Hepatocyte (in vitro differentiated cells): ENCODE measurements at regions not wholly inside any gene's neighbourhood (a gene's known extent, or its start where the extent isn't known, plus 50 kb on each side); places are given as distances from the start of the nearest gene placed in this dataset.
"Not testable (repeated sequence)": the region's sequence is repeated elsewhere in the genome, so short reads cannot be mapped to it uniquely, and the experiment has no call there.

Experiments
- DNase-seq: peaks from one replicate; pipeline ENCODE4 v3.0.0-alpha.2; 2016; ENCODE audit warnings: low spot score
- H2AFZ ChIP-seq: fragments of 200-600 bp; sonication (generic); 2 replicates; pipeline ENCODE4 v1.6.0; 2016; ENCODE audit warnings: antibody characterized with exemption, mild to moderate bottlenecking
- H3K27ac ChIP-seq: fragments of 200-600 bp; sonication (generic); 2 replicates; pipeline ENCODE4 v1.5.1; 2016; ENCODE audit warnings: mild to moderate bottlenecking
- H3K27me3 ChIP-seq: fragments of 200-600 bp; sonication (generic); 2 replicates; pipeline ENCODE4 v1.6.1; 2016
- H3K36me3 ChIP-seq: fragments of 200-600 bp; sonication (generic); replicated peaks from 2 replicates; pipeline ENCODE4 v1.5.1; 2016; ENCODE audit warnings: low read depth; ENCODE audit not compliant: insufficient read depth
- H3K4me1 ChIP-seq: fragments of 200-600 bp; sonication (generic); 2 replicates; pipeline ENCODE4 v1.5.1; 2016; ENCODE audit warnings: mild to moderate bottlenecking, moderate library complexity; ENCODE audit not compliant: insufficient read depth
- H3K4me2 ChIP-seq: fragments of 200-600 bp; sonication (generic); 2 replicates; pipeline ENCODE4 v1.6.0; 2016
- H3K4me3 ChIP-seq: fragments of 200-600 bp; sonication (generic); 2 replicates; pipeline ENCODE4 v1.5.1; 2016; ENCODE audit warnings: mild to moderate bottlenecking
- H3K79me2 ChIP-seq: fragments of 200-600 bp; sonication (generic); 2 replicates; pipeline ENCODE4 v1.6.0; 2017; ENCODE audit warnings: mild to moderate bottlenecking
- H3K9me2 ChIP-seq: fragments of 200-600 bp; sonication (generic); replicated peaks from 2 replicates; pipeline ENCODE4 v1.6.0; 2017; ENCODE audit warnings: mild to moderate bottlenecking; ENCODE audit not compliant: insufficient read depth
- H3K9me3 ChIP-seq: fragments of 200-600 bp; sonication (generic); 2 replicates; pipeline ENCODE4 v1.5.1; 2016; ENCODE audit warnings: low read depth, mild to moderate bottlenecking
- H4K20me1 ChIP-seq: fragments of 200-600 bp; sonication (generic); 2 replicates; pipeline ENCODE4 v1.6.0; 2016; ENCODE audit warnings: mild to moderate bottlenecking; ENCODE audit not compliant: insufficient read depth, poor library complexity, severe bottlenecking
- EZH2 ChIP-seq: fragments of 200-600 bp; sonication (generic); IDR thresholded peaks from 2 replicates; pipeline ENCODE4 v1.6.1; 2016; ENCODE audit warnings: antibody characterized with exemption, mild to moderate bottlenecking, borderline replicate concordance
- EZH2phosphoT487 ChIP-seq: fragments of 200-600 bp; sonication (generic); IDR thresholded peaks from one replicate; pipeline ENCODE4 v1.6.1; 2018; ENCODE audit warnings: antibody characterized with exemption, mild to moderate bottlenecking, low read depth, moderate library complexity; ENCODE audit not compliant: unreplicated experiment, severe bottlenecking
- WGBS: methylation state at CpG from one replicate; pipeline ENCODE4 v1.1.6; 2016; ENCODE audit warnings: low lambda C conversion rate; ENCODE audit errors: missing lambda C conversion rate; 5-methylcytosine and 5-hydroxymethylcytosine counted together
- TF ChIP-seq, protein P1 (sequence below): fragments of 200-600 bp; sonication (generic); IDR thresholded peaks from 2 replicates; pipeline ENCODE4 v1.5.1; 2016; ENCODE audit warnings: antibody characterized with exemption, mild to moderate bottlenecking; ENCODE audit not compliant: poor library complexity

DNA sequence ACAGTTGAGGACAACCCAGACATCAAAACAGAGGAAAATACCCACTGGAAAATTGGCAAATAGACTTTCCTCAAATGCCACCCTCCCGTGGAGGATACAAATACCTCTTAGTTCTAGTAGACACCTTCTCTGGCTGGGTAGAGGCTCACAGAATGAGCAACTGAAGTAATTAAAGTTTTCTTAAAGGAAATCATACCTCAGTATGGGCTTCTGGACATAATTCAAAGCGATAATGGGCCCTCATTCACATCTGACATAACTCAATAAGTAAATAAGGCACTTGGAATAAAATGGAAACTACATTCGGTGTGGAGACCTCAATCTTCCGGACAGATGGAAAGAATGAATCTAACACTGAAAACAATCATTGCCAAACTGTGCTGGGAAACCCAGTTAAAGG is 115.2 kb upstream of the PLCL2 start:
- no peaks in the 10 kb centered on the region for H3K4me1 ChIP-seq
- H4K20me1 ChIP-seq: no peaks in the 10 kb centered on the region
- no peaks in the 10 kb centered on the region for H3K9me3 ChIP-seq
- no peaks in the 10 kb centered on the region for H3K9me2 ChIP-seq
- no peaks in the 10 kb centered on the region for H3K27me3 ChIP-seq
- no peaks in the 10 kb centered on the region for H3K36me3 ChIP-seq
- no peak overlapping the region for H3K4me3 ChIP-seq
- TF ChIP-seq, protein P1, sequence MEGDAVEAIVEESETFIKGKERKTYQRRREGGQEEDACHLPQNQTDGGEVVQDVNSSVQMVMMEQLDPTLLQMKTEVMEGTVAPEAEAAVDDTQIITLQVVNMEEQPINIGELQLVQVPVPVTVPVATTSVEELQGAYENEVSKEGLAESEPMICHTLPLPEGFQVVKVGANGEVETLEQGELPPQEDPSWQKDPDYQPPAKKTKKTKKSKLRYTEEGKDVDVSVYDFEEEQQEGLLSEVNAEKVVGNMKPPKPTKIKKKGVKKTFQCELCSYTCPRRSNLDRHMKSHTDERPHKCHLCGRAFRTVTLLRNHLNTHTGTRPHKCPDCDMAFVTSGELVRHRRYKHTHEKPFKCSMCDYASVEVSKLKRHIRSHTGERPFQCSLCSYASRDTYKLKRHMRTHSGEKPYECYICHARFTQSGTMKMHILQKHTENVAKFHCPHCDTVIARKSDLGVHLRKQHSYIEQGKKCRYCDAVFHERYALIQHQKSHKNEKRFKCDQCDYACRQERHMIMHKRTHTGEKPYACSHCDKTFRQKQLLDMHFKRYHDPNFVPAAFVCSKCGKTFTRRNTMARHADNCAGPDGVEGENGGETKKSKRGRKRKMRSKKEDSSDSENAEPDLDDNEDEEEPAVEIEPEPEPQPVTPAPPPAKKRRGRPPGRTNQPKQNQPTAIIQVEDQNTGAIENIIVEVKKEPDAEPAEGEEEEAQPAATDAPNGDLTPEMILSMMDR: no peak
- TF ChIP-seq EZH2phosphoT487 (no peak), EZH2 (no peak)
- H3K4me2 ChIP-seq: no peak overlapping the region
- no peak overlapping the region for H3K27ac ChIP-seq
- 93% methylated on average over 4 of the region's 4 CpGs for WGBS
- DNase-seq: no peak
- no peak overlapping the region for H2AFZ ChIP-seq
- H3K79me2 ChIP-seq: no peaks in the 10 kb centered on the region

DNA sequence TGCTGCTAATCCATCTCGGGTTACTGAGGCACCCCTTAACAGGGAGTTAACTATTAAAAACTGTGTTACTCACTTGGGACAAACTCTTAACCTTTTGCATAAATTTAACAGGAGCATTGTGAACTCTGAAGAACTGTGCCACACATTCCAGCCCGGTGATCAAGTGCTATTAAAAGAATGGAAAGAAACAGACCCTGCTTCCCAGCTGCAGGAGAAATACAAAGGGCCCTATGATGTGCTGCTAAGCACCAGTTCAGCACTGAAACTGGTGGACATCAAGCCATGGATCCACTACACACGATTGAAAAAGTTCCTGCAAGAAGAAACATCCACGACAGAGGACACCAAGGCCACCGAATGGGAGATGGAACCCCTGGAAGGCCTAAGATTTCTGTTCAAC is 114.7 kb upstream of the PLCL2 start:
- no peak for TF ChIP-seq EZH2
- TF ChIP-seq EZH2phosphoT487: no peak
- TF ChIP-seq, protein P1: no peak
- WGBS: 72% methylated on average over 5 of the region's 5 CpGs
- no peaks in the 10 kb centered on the region for H3K4me1 ChIP-seq
- no peaks in the 10 kb centered on the region for H3K9me3 ChIP-seq
- no peak overlapping the region for H2AFZ ChIP-seq
- H3K4me3 ChIP-seq: no peak overlapping the region
- no peak overlapping the region for H3K27ac ChIP-seq
- no peaks in the 10 kb centered on the region for H3K79me2 ChIP-seq
- no peak overlapping the region for H3K4me2 ChIP-seq
- no peaks in the 10 kb centered on the region for H3K27me3 ChIP-seq
- no peaks in the 10 kb centered on the region for H3K36me3 ChIP-seq
- no peaks in the 10 kb centered on the region for H4K20me1 ChIP-seq
- no peak for DNase-seq
- H3K9me2 ChIP-seq: no peaks in the 10 kb centered on the region

DNA sequence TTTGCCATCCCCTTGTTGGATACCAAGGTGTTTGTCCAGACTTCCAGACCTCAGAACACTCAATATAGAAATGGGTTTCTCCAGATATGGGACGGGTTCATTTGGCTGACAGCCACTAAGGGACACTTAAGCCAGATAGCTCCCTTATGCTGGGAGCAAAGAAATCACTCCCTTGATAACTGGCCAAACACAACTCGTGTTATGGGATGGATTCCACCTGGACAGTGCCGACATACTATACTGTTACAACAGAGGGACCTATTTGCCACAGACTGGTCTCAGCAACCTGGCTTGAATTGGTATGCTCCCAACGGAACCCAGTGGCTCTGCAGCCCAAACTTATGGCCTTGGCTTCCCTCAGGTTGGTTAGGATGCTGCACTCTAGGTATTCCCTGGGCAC is 114.0 kb upstream of the PLCL2 start:
- 72% methylated on average over 4 of the region's 4 CpGs for WGBS
- no peaks in the 10 kb centered on the region for H3K36me3 ChIP-seq
- H3K4me1 ChIP-seq: no peaks in the 10 kb centered on the region
- no peaks in the 10 kb centered on the region for H3K9me3 ChIP-seq
- H4K20me1 ChIP-seq: no peaks in the 10 kb centered on the region
- no peaks in the 10 kb centered on the region for H3K9me2 ChIP-seq
- no peak overlapping the region for H3K4me3 ChIP-seq
- TF ChIP-seq, protein P1: no peak
- no peak for TF ChIP-seq EZH2
- TF ChIP-seq EZH2phosphoT487: no peak
- H3K27ac ChIP-seq: no peak overlapping the region
- no peaks in the 10 kb centered on the region for H3K79me2 ChIP-seq
- no peak overlapping the region for H2AFZ ChIP-seq
- DNase-seq: no peak
- H3K4me2 ChIP-seq: no peak overlapping the region
- H3K27me3 ChIP-seq: no peaks in the 10 kb centered on the region

DNA sequence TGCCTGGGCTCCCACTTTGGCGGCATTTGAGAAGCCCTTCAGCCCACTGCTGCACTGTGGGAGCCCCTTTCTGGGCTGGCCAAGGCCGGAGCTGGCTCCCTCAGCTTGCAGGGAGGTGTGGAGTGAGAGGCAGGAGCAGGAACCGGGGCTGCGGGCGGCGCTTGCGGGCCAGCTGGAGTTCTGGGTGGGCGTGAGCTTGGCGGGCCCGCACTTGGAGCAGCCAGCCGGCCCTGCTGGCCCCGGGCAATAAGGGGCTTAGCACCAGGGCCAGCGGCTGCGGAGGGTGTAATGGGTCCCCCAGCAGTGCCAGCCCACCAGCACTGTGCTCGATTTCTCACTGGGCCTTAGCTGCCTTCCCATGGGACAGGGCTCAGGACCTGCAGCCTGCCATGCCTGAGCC is 111.2 kb upstream of the PLCL2 start:
- H3K9me3 ChIP-seq, H3K79me2 ChIP-seq, H3K27me3 ChIP-seq, H3K4me1 ChIP-seq, H3K4me2 ChIP-seq, H3K4me3 ChIP-seq, H4K20me1 ChIP-seq, H3K9me2 ChIP-seq, H3K36me3 ChIP-seq, H2AFZ ChIP-seq, DNase-seq, H3K27ac ChIP-seq: not testable (repeated sequence)
- WGBS: 90% methylated on average over 15 of the region's 15 CpGs

DNA sequence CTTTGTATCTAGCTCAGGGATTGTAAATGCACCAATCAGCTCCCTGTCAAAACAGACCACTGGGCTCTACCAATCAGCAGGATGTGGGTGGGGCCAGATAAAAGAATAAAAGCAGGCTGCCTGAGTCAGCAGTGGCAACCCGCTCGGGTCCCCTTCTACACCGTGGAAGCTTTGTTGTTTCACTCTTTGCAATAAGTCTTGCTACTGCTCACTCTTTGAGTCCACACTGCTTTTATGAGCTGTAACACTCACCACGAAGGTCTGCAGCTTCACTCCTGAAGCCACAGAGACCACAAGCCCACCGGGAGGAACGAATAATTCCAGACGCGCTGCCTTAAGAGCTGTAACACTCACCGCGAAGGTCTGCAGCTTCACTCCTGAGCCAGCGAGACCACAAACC is 110.2 kb upstream of the PLCL2 start:
- H3K27ac ChIP-seq, H3K79me2 ChIP-seq, H3K4me3 ChIP-seq, H3K27me3 ChIP-seq, H3K36me3 ChIP-seq, H4K20me1 ChIP-seq, DNase-seq, H3K4me1 ChIP-seq, H3K9me3 ChIP-seq, H3K9me2 ChIP-seq, H3K4me2 ChIP-seq, H2AFZ ChIP-seq: not testable (repeated sequence)
- 94% methylated on average over 11 of the region's 11 CpGs for WGBS
